Hepatocyte (in vitro differentiated cells): ENCODE measurements at regions not wholly inside any gene's neighbourhood (a gene's known extent, or its start where the extent isn't known, plus 50 kb on each side); places are given as distances from the start of the nearest gene placed in this dataset.

Source experiments
- DNase-seq: peaks from one replicate; pipeline ENCODE4 v3.0.0-alpha.2; 2016; ENCODE audit warnings: low spot score
- H2AFZ ChIP-seq: fragments of 200-600 bp; sonication (generic); 2 replicates; pipeline ENCODE4 v1.6.0; 2016; ENCODE audit warnings: antibody characterized with exemption, mild to moderate bottlenecking
- H3K27ac ChIP-seq: fragments of 200-600 bp; sonication (generic); 2 replicates; pipeline ENCODE4 v1.5.1; 2016; ENCODE audit warnings: mild to moderate bottlenecking
- H3K27me3 ChIP-seq: fragments of 200-600 bp; sonication (generic); 2 replicates; pipeline ENCODE4 v1.6.1; 2016
- H3K36me3 ChIP-seq: fragments of 200-600 bp; sonication (generic); replicated peaks from 2 replicates; pipeline ENCODE4 v1.5.1; 2016; ENCODE audit warnings: low read depth; ENCODE audit not compliant: insufficient read depth
- H3K4me1 ChIP-seq: fragments of 200-600 bp; sonication (generic); 2 replicates; pipeline ENCODE4 v1.5.1; 2016; ENCODE audit warnings: mild to moderate bottlenecking, moderate library complexity; ENCODE audit not compliant: insufficient read depth
- H3K4me2 ChIP-seq: fragments of 200-600 bp; sonication (generic); 2 replicates; pipeline ENCODE4 v1.6.0; 2016
- H3K4me3 ChIP-seq: fragments of 200-600 bp; sonication (generic); 2 replicates; pipeline ENCODE4 v1.5.1; 2016; ENCODE audit warnings: mild to moderate bottlenecking
- H3K79me2 ChIP-seq: fragments of 200-600 bp; sonication (generic); 2 replicates; pipeline ENCODE4 v1.6.0; 2017; ENCODE audit warnings: mild to moderate bottlenecking
- H3K9me2 ChIP-seq: fragments of 200-600 bp; sonication (generic); replicated peaks from 2 replicates; pipeline ENCODE4 v1.6.0; 2017; ENCODE audit warnings: mild to moderate bottlenecking; ENCODE audit not compliant: insufficient read depth
- H3K9me3 ChIP-seq: fragments of 200-600 bp; sonication (generic); 2 replicates; pipeline ENCODE4 v1.5.1; 2016; ENCODE audit warnings: low read depth, mild to moderate bottlenecking
- H4K20me1 ChIP-seq: fragments of 200-600 bp; sonication (generic); 2 replicates; pipeline ENCODE4 v1.6.0; 2016; ENCODE audit warnings: mild to moderate bottlenecking; ENCODE audit not compliant: insufficient read depth, poor library complexity, severe bottlenecking
- CTCF ChIP-seq: fragments of 200-600 bp; sonication (generic); IDR thresholded peaks from 2 replicates; pipeline ENCODE4 v1.5.1; 2016; ENCODE audit warnings: antibody characterized with exemption, mild to moderate bottlenecking; ENCODE audit not compliant: poor library complexity
- EZH2 ChIP-seq: fragments of 200-600 bp; sonication (generic); IDR thresholded peaks from 2 replicates; pipeline ENCODE4 v1.6.1; 2016; ENCODE audit warnings: antibody characterized with exemption, mild to moderate bottlenecking, borderline replicate concordance
- EZH2phosphoT487 ChIP-seq: fragments of 200-600 bp; sonication (generic); IDR thresholded peaks from one replicate; pipeline ENCODE4 v1.6.1; 2018; ENCODE audit warnings: antibody characterized with exemption, mild to moderate bottlenecking, low read depth, moderate library complexity; ENCODE audit not compliant: unreplicated experiment, severe bottlenecking
- WGBS: methylation state at CpG from one replicate; pipeline ENCODE4 v1.1.6; 2016; ENCODE audit warnings: low lambda C conversion rate; ENCODE audit errors: missing lambda C conversion rate; 5-methylcytosine and 5-hydroxymethylcytosine counted together

- TF ChIP-seq CTCF (no peak), EZH2 (no peak), EZH2phosphoT487 (no peak)
- H3K27ac ChIP-seq = no peak overlapping the region
- DNase-seq = no peak
- no peak overlapping the region for H3K4me2 ChIP-seq
- no peaks in the 10 kb centered on the region for H3K9me2 ChIP-seq
- H4K20me1 ChIP-seq = no peaks in the 10 kb centered on the region
- peaks cover 7% of the 10 kb centered on the region for H3K4me1 ChIP-seq
- WGBS = 78% methylated on average over 6 of the region's 6 CpGs
- H3K36me3 ChIP-seq = no peaks in the 10 kb centered on the region
- H3K4me3 ChIP-seq = no peak overlapping the region
- H3K79me2 ChIP-seq = no peaks in the 10 kb centered on the region
- no peak overlapping the region for H2AFZ ChIP-seq
- H3K9me3 ChIP-seq = no peaks in the 10 kb centered on the region
- H3K27me3 ChIP-seq = no peaks in the 10 kb centered on the region
These were observed 132.9 kb upstream of the SLC30A5 start for GRCh38 chr5:68960961-68961360.

DNA sequence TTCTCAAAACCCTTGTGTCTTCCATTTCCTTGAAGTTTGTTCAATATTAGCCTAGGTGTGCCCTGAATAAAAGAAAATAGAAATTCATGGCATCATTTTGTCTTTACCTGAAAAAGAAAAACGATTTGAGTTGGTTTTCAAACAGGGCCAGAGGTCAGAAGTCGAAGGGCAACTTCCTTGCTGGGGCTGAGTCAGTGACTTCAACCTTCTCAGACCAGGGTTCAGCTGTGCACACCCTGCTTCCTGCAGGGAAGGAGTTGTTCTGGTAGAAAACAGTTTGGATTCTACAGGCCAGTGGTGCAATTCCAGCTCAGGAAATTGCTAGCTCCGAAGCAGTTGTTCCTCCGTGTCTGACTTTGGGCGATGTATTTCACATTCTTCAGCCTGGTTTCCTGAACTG lies 132.1 kb upstream of the SLC30A5 start:
- 91% methylated on average over 5 of the region's 5 CpGs for WGBS
- no peaks in the 10 kb centered on the region for H3K9me3 ChIP-seq
- H2AFZ ChIP-seq = no peak overlapping the region
- H3K36me3 ChIP-seq = no peaks in the 10 kb centered on the region
- TF ChIP-seq EZH2phosphoT487 (no peak), CTCF (no peak), EZH2 (no peak)
- H3K4me2 ChIP-seq = no peak overlapping the region
- H3K9me2 ChIP-seq = no peaks in the 10 kb centered on the region
- no peak overlapping the region for H3K4me3 ChIP-seq
- no peak for DNase-seq
- no peaks in the 10 kb centered on the region for H3K27me3 ChIP-seq
- H3K79me2 ChIP-seq = no peaks in the 10 kb centered on the region
- H3K27ac ChIP-seq = no peak overlapping the region
- H3K4me1 ChIP-seq = peaks cover 7% of the 10 kb centered on the region
- H4K20me1 ChIP-seq = no peaks in the 10 kb centered on the region

DNA sequence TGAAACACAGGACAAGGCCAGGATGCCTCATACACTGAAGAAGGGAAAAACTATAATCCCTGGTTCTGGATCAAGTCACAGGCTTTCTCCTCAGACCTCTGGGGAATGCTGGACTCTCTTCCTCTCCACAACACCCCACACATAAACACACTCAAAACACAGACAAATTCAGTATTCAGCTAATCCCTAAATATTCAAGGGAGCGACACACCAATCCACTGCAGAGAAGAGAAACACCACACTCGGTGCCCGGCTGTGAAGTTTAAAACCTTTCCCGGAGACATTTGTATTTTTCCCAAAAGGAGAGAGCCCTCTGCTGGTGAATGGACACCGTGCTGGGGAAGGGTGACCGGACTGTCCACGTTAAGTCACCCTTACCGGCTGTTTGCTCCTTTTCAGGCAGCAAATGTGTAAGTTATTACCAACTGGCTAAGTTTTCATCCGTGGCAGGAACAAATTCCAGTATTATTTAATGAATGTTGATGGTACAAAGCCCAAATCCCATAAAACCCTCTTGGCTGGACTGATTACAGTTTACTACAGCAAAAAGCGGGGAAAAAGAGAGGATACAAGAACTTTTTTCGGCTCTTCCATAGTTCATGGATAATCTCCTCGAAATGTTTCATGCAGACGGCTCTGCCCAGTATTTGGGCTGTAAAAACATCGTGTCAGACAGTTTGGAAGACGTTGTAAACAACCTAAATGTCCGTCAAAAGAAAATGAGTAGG lies 130.9 kb upstream of the SLC30A5 start:
- peak overlapping the region; percentile 4 for H3K27ac ChIP-seq
- H4K20me1 ChIP-seq = no peaks in the 10 kb centered on the region
- DNase-seq = peak; percentile 84
- WGBS = 30% methylated on average over 16 of the region's 16 CpGs
- H2AFZ ChIP-seq = peak overlapping the region; percentile 15
- H3K4me3 ChIP-seq = no peak overlapping the region
- H3K27me3 ChIP-seq = no peaks in the 10 kb centered on the region
- H3K36me3 ChIP-seq = no peaks in the 10 kb centered on the region
- TF ChIP-seq EZH2phosphoT487 (no peak), CTCF (peak; percentile 95)
- no peaks in the 10 kb centered on the region for H3K9me3 ChIP-seq
- no peaks in the 10 kb centered on the region for H3K9me2 ChIP-seq
- H3K4me2 ChIP-seq = peak overlapping the region; percentile 48
- H3K79me2 ChIP-seq = no peaks in the 10 kb centered on the region
- H3K4me1 ChIP-seq = peaks cover 7% of the 10 kb centered on the region
